HEK293T (cell line): ENCODE measurements at regions not wholly inside any gene's neighbourhood (a gene's known extent, or its start where the extent isn't known, plus 50 kb on each side); places are given as distances from the start of the nearest gene placed in this dataset.

Experiments used
- CTCF ChIA-PET: fragments of 350-600 bp; formaldehyde crosslinking; extraction: SDS; loops from one replicate; lab custom pipeline; 2021; ENCODE audit warnings: antibody characterized with exemption, inconsistent platforms; lab: Yijun Ruan, JAX
- POLR2A ChIA-PET: fragments of 350-600 bp; formaldehyde crosslinking; extraction: SDS; loops from one replicate; lab custom pipeline; 2020; ENCODE audit warnings: antibody characterized with exemption, inconsistent platforms; lab: Yijun Ruan, JAX
- DNase-seq: peaks from one replicate; pipeline ENCODE4 v3.0.0; 2012; ENCODE audit warnings: mixed read lengths; ENCODE audit errors: extremely low spot score
- ARNT ChIP-seq: fragments of 450-650 bp; IDR thresholded peaks from 2 replicates; pipeline ENCODE4 v1.6.1; 2017; ENCODE audit warnings: mild to moderate bottlenecking
- BHLHE40 ChIP-seq: fragments of 450-650 bp; IDR thresholded peaks from 2 replicates; pipeline ENCODE4 v1.6.1; 2016; ENCODE audit warnings: mild to moderate bottlenecking, moderate library complexity, borderline replicate concordance
- CTBP1 ChIP-seq: fragments of 450-650 bp; IDR thresholded peaks from 2 replicates; pipeline ENCODE4 v1.6.1; 2016; ENCODE audit warnings: borderline replicate concordance
- ELF4 ChIP-seq: fragments of 450-650 bp; IDR thresholded peaks from 2 replicates; pipeline ENCODE4 v1.6.1; 2017; ENCODE audit warnings: antibody characterized with exemption
- FOXA1 ChIP-seq: fragments of 450-650 bp; IDR thresholded peaks from 2 replicates; pipeline ENCODE4 v1.6.1; 2016; ENCODE audit warnings: mild to moderate bottlenecking
- FOXK2 ChIP-seq: fragments of 450-650 bp; IDR thresholded peaks from 2 replicates; pipeline ENCODE4 v1.6.1; 2016; ENCODE audit warnings: mild to moderate bottlenecking
- FOXM1 ChIP-seq: fragments of 450-650 bp; IDR thresholded peaks from 2 replicates; pipeline ENCODE4 v1.6.1; 2017; ENCODE audit warnings: mild to moderate bottlenecking, borderline replicate concordance
- HDGF ChIP-seq: fragments of 450-650 bp; IDR thresholded peaks from 2 replicates; pipeline ENCODE4 v1.6.1; 2017; ENCODE audit warnings: antibody characterized with exemption, borderline replicate concordance
- L3MBTL2 ChIP-seq: fragments of 450-650 bp; conservative IDR thresholded peaks from 2 replicates; pipeline ENCODE4 v1.6.1; 2016; ENCODE audit warnings: mild to moderate bottlenecking
- LEF1 ChIP-seq: fragments of 450-650 bp; IDR thresholded peaks from 2 replicates; pipeline ENCODE4 v1.6.1; 2017; ENCODE audit warnings: mild to moderate bottlenecking, borderline replicate concordance
- NFRKB ChIP-seq: fragments of 450-650 bp; IDR thresholded peaks from 2 replicates; pipeline ENCODE4 v1.6.1; 2016; ENCODE audit warnings: mild to moderate bottlenecking, moderate library complexity
- PKNOX1 ChIP-seq: fragments of 450-650 bp; IDR thresholded peaks from 2 replicates; pipeline ENCODE4 v1.6.1; 2016
- SP1 ChIP-seq: fragments of 450-650 bp; IDR thresholded peaks from 2 replicates; pipeline ENCODE4 v1.6.1; 2017
- SUZ12 ChIP-seq: fragments of 450-650 bp; IDR thresholded peaks from 2 replicates; pipeline ENCODE4 v1.6.1; 2016; ENCODE audit warnings: mild to moderate bottlenecking
- TARDBP ChIP-seq: fragments of 450-650 bp; IDR thresholded peaks from 2 replicates; pipeline ENCODE4 v1.6.1; 2016
- ZNF384 ChIP-seq: fragments of 450-650 bp; IDR thresholded peaks from 2 replicates; pipeline ENCODE4 v1.6.1; 2016

- no peak for DNase-seq
- ChIA-PET POLR2A (no interaction called here), CTCF (no interaction called here)
- TF ChIP-seq BHLHE40 (no peak), SUZ12 (no peak), FOXK2 (no peak), NFRKB (no peak), CTBP1 (no peak), LEF1 (no peak), ARNT (no peak), TARDBP (no peak), FOXM1 (no peak), SP1 (no peak), HDGF (no peak), PKNOX1 (no peak), ELF4 (no peak), ZNF384 (no peak), FOXA1 (no peak), L3MBTL2 (no peak)
Measured at GRCh38 chr13:89880201-89880600, 1467.3 kb upstream of the MIR17HG start.

GRCh38 chr13:89883893-89884448 lies 1463.5 kb upstream of the MIR17HG start:
- no peak for TF ChIP-seq BHLHE40
- TF ChIP-seq ELF4 = no peak
- no peak for TF ChIP-seq LEF1
- TF ChIP-seq NFRKB = no peak
- no peak for TF ChIP-seq FOXM1
- no peak for TF ChIP-seq TARDBP
- TF ChIP-seq L3MBTL2 = no peak
- no peak for TF ChIP-seq SP1
- no peak for TF ChIP-seq ZNF384
- no peak for TF ChIP-seq FOXA1
- TF ChIP-seq SUZ12 = no peak
- TF ChIP-seq FOXK2 = no peak
- no peak for TF ChIP-seq ARNT
- TF ChIP-seq CTBP1 = no peak
- no peak for TF ChIP-seq PKNOX1
- no peak for TF ChIP-seq HDGF
- POLR2A ChIA-PET = no interaction called here
- CTCF ChIA-PET = no interaction called here
- DNase-seq = no peak

- DNase-seq = no peak
- ChIA-PET CTCF (interaction anchor here (0.5 kb wide), 1 partner anchor 262 kb away, joined by 4 read pairs; no protein-coding TSS in a partner anchor), POLR2A (no interaction called here)
- TF ChIP-seq ARNT = no peak
- TF ChIP-seq ELF4 = no peak
- no peak for TF ChIP-seq HDGF
- TF ChIP-seq PKNOX1 = no peak
- TF ChIP-seq BHLHE40 = no peak
- TF ChIP-seq FOXK2 = no peak
- TF ChIP-seq TARDBP = no peak
- no peak for TF ChIP-seq SUZ12
- TF ChIP-seq L3MBTL2 = no peak
- TF ChIP-seq ZNF384 = no peak
- no peak for TF ChIP-seq LEF1
- no peak for TF ChIP-seq NFRKB
- no peak for TF ChIP-seq SP1
- no peak for TF ChIP-seq CTBP1
- no peak for TF ChIP-seq FOXM1
- no peak for TF ChIP-seq FOXA1
Measured at GRCh38 chr13:89890806-89891205, 1456.7 kb upstream of the MIR17HG start.

- CTCF ChIA-PET = no interaction called here
Measured at GRCh38 chr13:89891416-89891815, 1456.1 kb upstream of the MIR17HG start.

GRCh38 chr13:89897681-89898080 lies 1449.8 kb upstream of the MIR17HG start:
- ChIA-PET CTCF (no interaction called here), POLR2A (no interaction called here)
- DNase-seq = no peak
- TF ChIP-seq ZNF384 = no peak
- no peak for TF ChIP-seq LEF1
- no peak for TF ChIP-seq FOXK2
- TF ChIP-seq BHLHE40 = no peak
- TF ChIP-seq SUZ12 = no peak
- no peak for TF ChIP-seq ELF4
- no peak for TF ChIP-seq HDGF
- TF ChIP-seq ARNT = no peak
- no peak for TF ChIP-seq FOXM1
- no peak for TF ChIP-seq CTBP1
- TF ChIP-seq NFRKB = no peak
- TF ChIP-seq TARDBP = no peak
- no peak for TF ChIP-seq L3MBTL2
- no peak for TF ChIP-seq FOXA1
- TF ChIP-seq PKNOX1 = no peak
- TF ChIP-seq SP1 = no peak

More at GRCh38 chr13:89891416-89891815, 1456.1 kb upstream of the MIR17HG start:
- no peak for DNase-seq
- POLR2A ChIA-PET = no interaction called here
- TF ChIP-seq CTBP1 = no peak
- no peak for TF ChIP-seq NFRKB
